Neural cell (in vitro differentiated cells): ENCODE measurements at regions not wholly inside any gene's neighbourhood (a gene's known extent, or its start where the extent isn't known, plus 50 kb on each side); places are given as distances from the start of the nearest gene placed in this dataset.

Source experiments
- H2AFZ ChIP-seq: fragments of 200-600, 300-800 bp; sonication (generic), shearing (Covaris generic); 2 replicates; pipeline ENCODE4 v1.6.0; 2014; ENCODE audit warnings: low read depth, mild to moderate bottlenecking, antibody characterized with exemption, low read length, moderate library complexity
- H3F3A ChIP-seq: fragments of 200-600 bp; shearing (Covaris generic); 2 replicates; pipeline ENCODE4 v1.6.1; 2016; ENCODE audit warnings: mild to moderate bottlenecking, moderate library complexity, mixed read lengths, antibody characterized with exemption, low read length; ENCODE audit not compliant: insufficient read depth, poor library complexity, severe bottlenecking
- H3K27ac ChIP-seq: fragments of 200-600, 300-800 bp; sonication (generic), shearing (Covaris generic); 2 replicates; pipeline ENCODE4 v1.5.1; 2014; ENCODE audit warnings: mild to moderate bottlenecking, low read length, moderate library complexity
- H3K27me3 ChIP-seq: fragments of 300-800, 200-600 bp; sonication (generic), shearing (Covaris generic); 2 replicates; pipeline ENCODE4 v1.6.0; 2014; ENCODE audit warnings: mild to moderate bottlenecking, low read depth, low read length, moderate library complexity; ENCODE audit not compliant: insufficient read depth
- H3K36me3 ChIP-seq: fragments of 300-800, 200-600 bp; sonication (generic), shearing (Covaris generic); 2 replicates; pipeline ENCODE4 v1.5.1; 2014; ENCODE audit warnings: mild to moderate bottlenecking, antibody characterized with exemption, low read length, moderate library complexity; ENCODE audit not compliant: insufficient read depth
- H3K4me2 ChIP-seq: fragments of 300-800, 200-600 bp; sonication (generic), shearing (Covaris generic); 2 replicates; pipeline ENCODE4 v1.6.0; 2014; ENCODE audit warnings: mild to moderate bottlenecking, low read length
- H3K4me3 ChIP-seq: fragments of 300-800, 200-600 bp; sonication (generic), shearing (Covaris generic); 2 replicates; pipeline ENCODE4 v1.5.1; 2014; ENCODE audit warnings: mild to moderate bottlenecking, low read length, moderate library complexity
- H3K79me2 ChIP-seq: fragments of 200-600 bp; shearing (Covaris generic); replicated peaks from 2 replicates; pipeline ENCODE4 v1.6.0; 2014; ENCODE audit warnings: mild to moderate bottlenecking, low read length, moderate library complexity; ENCODE audit not compliant: insufficient read depth
- H3K9ac ChIP-seq: fragments of 300-800, 200-600 bp; sonication (generic), shearing (Covaris generic); 2 replicates; pipeline ENCODE4 v1.6.1; 2016; ENCODE audit warnings: mild to moderate bottlenecking, low read length, mixed read lengths
- H3K9me2 ChIP-seq: fragments of 200-600 bp; shearing (Covaris generic); 2 replicates; pipeline ENCODE4 v1.6.1; 2016; ENCODE audit warnings: mild to moderate bottlenecking, low read length, mixed read lengths; ENCODE audit not compliant: insufficient read depth
- H3K9me3 ChIP-seq: fragments of 200-600, 300-800 bp; sonication (generic), shearing (Covaris generic); 2 replicates; pipeline ENCODE4 v1.6.1; 2016; ENCODE audit warnings: mild to moderate bottlenecking, mixed run types, low read length, moderate library complexity, mixed read lengths
- H4K20me1 ChIP-seq: fragments of 200-600 bp; shearing (Covaris generic); 2 replicates; pipeline ENCODE4 v1.6.1; 2016; ENCODE audit warnings: mild to moderate bottlenecking, mixed run types; ENCODE audit not compliant: insufficient read depth
- EZH2 ChIP-seq: fragments of 200-600, 300-800 bp; shearing (Covaris generic), sonication (generic); IDR thresholded peaks from 2 replicates; pipeline ENCODE4 v1.6.1; 2014; ENCODE audit warnings: antibody characterized with exemption, low read length, borderline replicate concordance, mild to moderate bottlenecking; ENCODE audit not compliant: insufficient read depth, poor library complexity, severe bottlenecking
- MXI1 ChIP-seq: fragments of 450-650 bp; conservative IDR thresholded peaks from 2 replicates; pipeline ENCODE4 v1.6.1; 2014; ENCODE audit warnings: antibody characterized with exemption, mild to moderate bottlenecking; ENCODE audit not compliant: poor library complexity, severe bottlenecking
- POLR2AphosphoS5 ChIP-seq: IDR thresholded peaks from 2 replicates; pipeline ENCODE4 v1.6.1; 2012
- RAD21 ChIP-seq: fragments of 450-650 bp; conservative IDR thresholded peaks from 2 replicates; pipeline ENCODE4 v1.6.1; 2014; ENCODE audit warnings: antibody characterized with exemption, mild to moderate bottlenecking, moderate library complexity
- SMC3 ChIP-seq: fragments of 450-650 bp; conservative IDR thresholded peaks from 2 replicates; pipeline ENCODE4 v1.6.1; 2014; ENCODE audit warnings: antibody characterized with exemption, mild to moderate bottlenecking, moderate library complexity; ENCODE audit not compliant: poor library complexity
- TF ChIP-seq, protein P1 (sequence below): IDR thresholded peaks from 2 replicates; pipeline ENCODE4 v1.6.1; 2012; ENCODE audit warnings: borderline replicate concordance
- TF ChIP-seq, protein P2 (sequence below): fragments of 450-650 bp; IDR thresholded peaks from 2 replicates; pipeline ENCODE4 v1.5.1; 2014; ENCODE audit warnings: antibody characterized with exemption, mild to moderate bottlenecking, moderate library complexity; ENCODE audit not compliant: poor library complexity, severe bottlenecking

- no peak overlapping the region for H3K4me3 ChIP-seq
- H3K9me2 ChIP-seq: no peaks in the 10 kb centered on the region
- no peaks in the 10 kb centered on the region for H3K79me2 ChIP-seq
- H3K36me3 ChIP-seq: no peaks in the 10 kb centered on the region
- H3K27me3 ChIP-seq: no peaks in the 10 kb centered on the region
- no peaks in the 10 kb centered on the region for H4K20me1 ChIP-seq
- H3F3A ChIP-seq: no peaks in the 10 kb centered on the region
- H3K4me2 ChIP-seq: no peak overlapping the region
- H2AFZ ChIP-seq: no peak overlapping the region
- no peak overlapping the region for H3K9ac ChIP-seq
- no peaks in the 10 kb centered on the region for H3K9me3 ChIP-seq
- TF ChIP-seq SMC3 (no peak), RAD21 (no peak), MXI1 (no peak)
- TF ChIP-seq, protein P1, sequence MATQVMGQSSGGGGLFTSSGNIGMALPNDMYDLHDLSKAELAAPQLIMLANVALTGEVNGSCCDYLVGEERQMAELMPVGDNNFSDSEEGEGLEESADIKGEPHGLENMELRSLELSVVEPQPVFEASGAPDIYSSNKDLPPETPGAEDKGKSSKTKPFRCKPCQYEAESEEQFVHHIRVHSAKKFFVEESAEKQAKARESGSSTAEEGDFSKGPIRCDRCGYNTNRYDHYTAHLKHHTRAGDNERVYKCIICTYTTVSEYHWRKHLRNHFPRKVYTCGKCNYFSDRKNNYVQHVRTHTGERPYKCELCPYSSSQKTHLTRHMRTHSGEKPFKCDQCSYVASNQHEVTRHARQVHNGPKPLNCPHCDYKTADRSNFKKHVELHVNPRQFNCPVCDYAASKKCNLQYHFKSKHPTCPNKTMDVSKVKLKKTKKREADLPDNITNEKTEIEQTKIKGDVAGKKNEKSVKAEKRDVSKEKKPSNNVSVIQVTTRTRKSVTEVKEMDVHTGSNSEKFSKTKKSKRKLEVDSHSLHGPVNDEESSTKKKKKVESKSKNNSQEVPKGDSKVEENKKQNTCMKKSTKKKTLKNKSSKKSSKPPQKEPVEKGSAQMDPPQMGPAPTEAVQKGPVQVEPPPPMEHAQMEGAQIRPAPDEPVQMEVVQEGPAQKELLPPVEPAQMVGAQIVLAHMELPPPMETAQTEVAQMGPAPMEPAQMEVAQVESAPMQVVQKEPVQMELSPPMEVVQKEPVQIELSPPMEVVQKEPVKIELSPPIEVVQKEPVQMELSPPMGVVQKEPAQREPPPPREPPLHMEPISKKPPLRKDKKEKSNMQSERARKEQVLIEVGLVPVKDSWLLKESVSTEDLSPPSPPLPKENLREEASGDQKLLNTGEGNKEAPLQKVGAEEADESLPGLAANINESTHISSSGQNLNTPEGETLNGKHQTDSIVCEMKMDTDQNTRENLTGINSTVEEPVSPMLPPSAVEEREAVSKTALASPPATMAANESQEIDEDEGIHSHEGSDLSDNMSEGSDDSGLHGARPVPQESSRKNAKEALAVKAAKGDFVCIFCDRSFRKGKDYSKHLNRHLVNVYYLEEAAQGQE: no peak
- TF ChIP-seq, protein P2, sequence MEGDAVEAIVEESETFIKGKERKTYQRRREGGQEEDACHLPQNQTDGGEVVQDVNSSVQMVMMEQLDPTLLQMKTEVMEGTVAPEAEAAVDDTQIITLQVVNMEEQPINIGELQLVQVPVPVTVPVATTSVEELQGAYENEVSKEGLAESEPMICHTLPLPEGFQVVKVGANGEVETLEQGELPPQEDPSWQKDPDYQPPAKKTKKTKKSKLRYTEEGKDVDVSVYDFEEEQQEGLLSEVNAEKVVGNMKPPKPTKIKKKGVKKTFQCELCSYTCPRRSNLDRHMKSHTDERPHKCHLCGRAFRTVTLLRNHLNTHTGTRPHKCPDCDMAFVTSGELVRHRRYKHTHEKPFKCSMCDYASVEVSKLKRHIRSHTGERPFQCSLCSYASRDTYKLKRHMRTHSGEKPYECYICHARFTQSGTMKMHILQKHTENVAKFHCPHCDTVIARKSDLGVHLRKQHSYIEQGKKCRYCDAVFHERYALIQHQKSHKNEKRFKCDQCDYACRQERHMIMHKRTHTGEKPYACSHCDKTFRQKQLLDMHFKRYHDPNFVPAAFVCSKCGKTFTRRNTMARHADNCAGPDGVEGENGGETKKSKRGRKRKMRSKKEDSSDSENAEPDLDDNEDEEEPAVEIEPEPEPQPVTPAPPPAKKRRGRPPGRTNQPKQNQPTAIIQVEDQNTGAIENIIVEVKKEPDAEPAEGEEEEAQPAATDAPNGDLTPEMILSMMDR: no peak
- no peak overlapping the region for H3K27ac ChIP-seq
Measured at GRCh38 chr15:93917181-93917580, 314.2 kb upstream of the MCTP2 start.

DNA sequence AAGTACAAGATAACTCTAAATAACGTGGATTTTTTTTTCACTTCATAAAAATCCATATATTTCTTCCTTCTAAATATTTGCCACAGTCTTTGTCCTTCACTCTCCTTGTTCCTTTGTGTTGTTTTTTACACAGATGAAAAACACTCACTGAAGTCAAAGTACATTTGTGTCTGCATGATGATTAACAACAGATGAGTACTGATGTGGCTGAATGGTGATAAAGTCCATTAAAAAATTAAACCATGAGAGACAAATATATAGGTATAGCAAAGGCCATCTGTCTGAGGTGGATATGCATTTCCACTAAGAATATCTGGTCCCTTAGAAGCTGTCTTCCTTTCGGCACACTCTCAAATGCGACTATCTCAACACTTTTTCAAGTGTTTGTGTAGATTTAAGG, 317.5 kb upstream of the MCTP2 start:
- no peak overlapping the region for H3K9ac ChIP-seq
- H4K20me1 ChIP-seq: no peaks in the 10 kb centered on the region
- H3F3A ChIP-seq: no peaks in the 10 kb centered on the region
- no peak overlapping the region for H2AFZ ChIP-seq
- no peaks in the 10 kb centered on the region for H3K79me2 ChIP-seq
- no peaks in the 10 kb centered on the region for H3K9me2 ChIP-seq
- H3K9me3 ChIP-seq: no peaks in the 10 kb centered on the region
- no peak overlapping the region for H3K27ac ChIP-seq
- H3K36me3 ChIP-seq: no peaks in the 10 kb centered on the region
- H3K4me3 ChIP-seq: no peak overlapping the region
- no peak overlapping the region for H3K4me2 ChIP-seq
- no peak for TF ChIP-seq MXI1
- H3K27me3 ChIP-seq: no peaks in the 10 kb centered on the region

- H3K9me2 ChIP-seq: no peaks in the 10 kb centered on the region
- no peak overlapping the region for H3K4me2 ChIP-seq
- H3K9ac ChIP-seq: no peak overlapping the region
- no peak overlapping the region for H3K4me3 ChIP-seq
- no peaks in the 10 kb centered on the region for H3K9me3 ChIP-seq
- no peaks in the 10 kb centered on the region for H3F3A ChIP-seq
- H3K79me2 ChIP-seq: no peaks in the 10 kb centered on the region
- no peaks in the 10 kb centered on the region for H3K36me3 ChIP-seq
- H3K27ac ChIP-seq: no peak overlapping the region
- no peaks in the 10 kb centered on the region for H3K27me3 ChIP-seq
- TF ChIP-seq POLR2AphosphoS5: no peak
- no peak for TF ChIP-seq RAD21
- TF ChIP-seq EZH2: no peak
- no peak for TF ChIP-seq SMC3
- H4K20me1 ChIP-seq: no peaks in the 10 kb centered on the region
- no peak overlapping the region for H2AFZ ChIP-seq
Measured at GRCh38 chr15:93913310-93913709, 318.1 kb upstream of the MCTP2 start.
